ENCODE measurements at regions not wholly inside any gene's neighbourhood (a gene's known extent, or its start where the extent isn't known, plus 50 kb on each side); places are given as distances from the start of the nearest gene placed in this dataset.
"Not testable (repeated sequence)": the region's sequence is repeated elsewhere in the genome, so short reads cannot be mapped to it uniquely, and the experiment has no call there.

DNA sequence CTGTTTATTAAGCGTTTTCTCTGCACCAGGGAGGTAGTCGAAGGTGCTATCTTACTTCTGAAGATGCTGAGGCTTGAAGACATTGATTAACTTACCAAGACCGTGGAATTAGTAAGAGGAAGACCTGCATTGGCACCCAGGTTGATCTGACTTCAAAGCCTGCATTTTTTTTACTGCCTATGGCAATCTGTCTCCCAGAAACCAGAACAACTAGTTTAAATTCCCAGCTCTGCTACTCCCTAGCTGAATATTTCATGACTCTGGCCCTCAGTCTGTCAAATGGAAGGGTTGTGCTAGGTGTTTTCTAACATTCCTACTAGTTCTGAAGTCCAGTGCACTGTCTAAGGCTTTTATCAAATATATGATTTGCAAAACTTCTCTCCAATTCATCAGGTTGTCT is 52.0 kb upstream of the GRAMD1B start:
- no peak for DNase-seq

- DNase-seq, result no peak
These were observed 52.7 kb upstream of the GRAMD1B start for GRCh38 chr11:123377355-123377754.

- no peak for DNase-seq
These were observed 54.2 kb upstream of the GRAMD1B start for GRCh38 chr11:123375832-123376231.

DNA sequence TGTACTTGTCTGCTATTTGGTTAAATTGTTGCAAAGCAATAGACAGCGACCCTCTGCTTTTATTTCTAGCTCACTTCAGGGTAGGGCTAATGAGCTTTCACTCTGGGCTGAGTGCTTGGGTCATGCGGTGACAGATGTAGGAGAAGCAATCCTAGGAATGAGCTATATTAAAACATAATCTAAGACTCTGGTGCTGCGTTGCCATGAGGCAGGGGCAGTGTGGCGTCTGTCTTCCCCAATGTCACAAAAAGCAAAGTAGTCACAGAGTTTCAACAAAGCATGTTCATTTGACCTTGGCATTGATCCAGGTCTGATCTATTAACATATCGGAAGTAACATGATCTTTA is 55.5 kb upstream of the GRAMD1B start:
- no peak for DNase-seq

- no peak for DNase-seq
These were observed 56.1 kb upstream of the GRAMD1B start for GRCh38 chr11:123373754-123374621.

- DNase-seq, result no peak
These were observed 58.4 kb upstream of the GRAMD1B start for GRCh38 chr11:123371506-123372297.

DNA sequence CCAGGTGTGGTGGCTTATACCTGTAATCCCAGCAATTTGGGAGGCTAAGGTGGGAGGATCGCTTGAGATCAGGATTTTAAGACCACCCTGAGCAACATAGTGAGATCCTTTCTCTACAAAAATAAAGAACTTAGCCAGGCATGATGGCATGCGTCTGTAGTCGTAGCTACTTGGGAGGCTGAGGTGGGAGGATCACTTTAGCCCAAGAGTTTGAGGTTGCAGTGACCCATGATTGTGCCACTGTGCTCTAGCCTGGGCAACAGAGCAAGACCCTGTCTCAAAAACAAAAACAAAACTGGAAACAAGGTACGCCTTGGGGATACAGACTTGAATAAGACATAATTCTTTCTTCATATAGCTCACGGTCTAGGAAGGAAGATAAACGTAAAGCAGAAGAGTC is 63.1 kb upstream of the GRAMD1B start:
- DNase-seq, result no peak

GRCh38 chr11:123365955-123366354 is 64.1 kb upstream of the GRAMD1B start:
- DNase-seq, result no peak

DNA sequence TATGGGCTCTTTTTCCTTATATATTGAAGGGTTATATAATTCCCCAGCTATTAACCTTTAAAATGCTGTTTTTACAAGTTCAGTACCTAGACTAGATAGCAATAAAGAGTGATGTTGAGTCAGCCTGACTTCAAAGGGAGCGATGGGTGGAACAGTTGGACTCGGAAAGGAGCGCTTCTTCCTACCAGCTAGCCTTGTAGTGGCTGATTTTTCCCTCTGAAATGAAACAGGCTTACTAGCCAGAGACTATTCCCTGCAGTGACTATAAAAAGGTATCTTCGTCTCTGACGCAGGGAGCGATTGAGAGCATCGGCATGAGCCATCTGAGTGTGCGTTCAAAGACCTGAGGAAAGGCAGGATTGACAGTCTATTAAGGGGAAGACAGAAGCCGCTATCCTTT is 66.0 kb upstream of the GRAMD1B start:
- DNase-seq, result no peak

DNA sequence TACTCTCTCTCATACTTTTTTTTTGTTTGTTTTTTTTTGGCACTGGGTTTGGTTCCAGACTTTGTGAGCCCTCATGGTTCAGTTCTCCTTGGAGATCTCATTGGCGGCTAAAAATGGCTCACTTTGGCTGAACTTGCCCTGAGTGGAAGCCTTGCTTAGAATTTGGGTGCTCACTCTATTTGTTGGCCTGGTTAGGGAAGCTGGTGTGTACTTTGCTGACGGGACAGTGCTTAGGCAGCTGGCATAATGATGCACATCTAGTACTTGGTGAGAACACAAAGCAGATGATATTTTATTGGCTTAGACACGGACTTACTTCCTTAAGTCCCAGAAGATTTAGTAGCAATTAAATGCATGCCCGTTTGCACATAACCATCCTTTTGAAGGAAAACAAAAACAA is 66.5 kb upstream of the GRAMD1B start:
- DNase-seq, result no peak

- DNase-seq, result no peak
These were observed 67.1 kb upstream of the GRAMD1B start for GRCh38 chr11:123362941-123363340.

GRCh38 chr11:123362186-123362585 is 67.9 kb upstream of the GRAMD1B start:
- DNase-seq, result no peak

DNA sequence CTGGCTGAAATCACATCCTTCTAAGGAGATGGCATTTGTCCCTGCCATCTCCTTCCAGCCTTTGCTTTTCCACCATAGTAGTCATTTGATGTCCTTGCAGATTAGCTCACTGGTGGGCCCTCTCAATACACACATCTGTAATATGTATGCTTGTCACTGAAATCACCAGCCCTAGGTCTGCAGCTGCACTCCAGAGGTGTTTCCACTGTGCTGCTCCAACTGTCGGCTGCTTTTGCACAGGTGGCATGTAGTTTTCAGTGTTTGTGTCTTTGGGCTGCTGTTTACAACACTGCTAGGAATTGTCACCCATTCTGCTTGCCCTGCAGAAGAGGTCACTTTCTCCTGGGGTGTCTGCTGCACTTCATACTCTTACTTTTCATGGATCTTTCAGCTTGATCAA is 69.0 kb upstream of the GRAMD1B start:
- DNase-seq, result no peak

DNA sequence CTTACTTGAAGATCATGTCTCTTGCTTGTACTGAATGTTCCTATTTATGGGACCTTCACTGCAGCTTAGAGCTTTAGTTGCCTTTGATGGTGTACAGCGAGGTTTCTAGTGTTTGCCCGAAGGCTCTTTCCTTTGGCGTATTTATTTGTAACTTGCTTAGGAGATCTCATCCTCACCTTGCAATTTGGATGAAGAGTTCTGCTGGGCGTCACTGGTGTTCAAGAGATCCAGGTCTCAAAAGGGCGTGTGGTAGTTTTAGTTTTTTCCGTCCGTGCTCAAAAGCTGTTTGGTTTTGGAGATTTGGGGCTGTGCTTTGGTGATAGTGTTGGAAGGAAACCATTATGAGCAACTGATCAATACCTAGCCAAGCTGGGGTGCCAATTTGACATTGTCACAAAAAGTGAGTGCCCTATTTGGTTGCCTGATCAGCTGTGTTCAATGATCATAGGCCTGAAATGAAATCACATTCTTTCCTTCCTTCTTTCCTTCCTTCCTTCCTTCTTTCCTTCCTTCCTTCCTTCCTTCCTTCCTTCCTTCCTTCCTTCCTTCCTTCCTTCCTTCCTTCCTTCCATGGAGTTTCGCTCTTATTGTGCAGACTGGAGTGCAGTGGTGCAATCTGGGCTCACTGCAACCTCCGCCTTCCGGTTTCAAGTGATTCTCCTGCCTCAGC is 69.7 kb upstream of the GRAMD1B start:
- no peak for DNase-seq

DNA sequence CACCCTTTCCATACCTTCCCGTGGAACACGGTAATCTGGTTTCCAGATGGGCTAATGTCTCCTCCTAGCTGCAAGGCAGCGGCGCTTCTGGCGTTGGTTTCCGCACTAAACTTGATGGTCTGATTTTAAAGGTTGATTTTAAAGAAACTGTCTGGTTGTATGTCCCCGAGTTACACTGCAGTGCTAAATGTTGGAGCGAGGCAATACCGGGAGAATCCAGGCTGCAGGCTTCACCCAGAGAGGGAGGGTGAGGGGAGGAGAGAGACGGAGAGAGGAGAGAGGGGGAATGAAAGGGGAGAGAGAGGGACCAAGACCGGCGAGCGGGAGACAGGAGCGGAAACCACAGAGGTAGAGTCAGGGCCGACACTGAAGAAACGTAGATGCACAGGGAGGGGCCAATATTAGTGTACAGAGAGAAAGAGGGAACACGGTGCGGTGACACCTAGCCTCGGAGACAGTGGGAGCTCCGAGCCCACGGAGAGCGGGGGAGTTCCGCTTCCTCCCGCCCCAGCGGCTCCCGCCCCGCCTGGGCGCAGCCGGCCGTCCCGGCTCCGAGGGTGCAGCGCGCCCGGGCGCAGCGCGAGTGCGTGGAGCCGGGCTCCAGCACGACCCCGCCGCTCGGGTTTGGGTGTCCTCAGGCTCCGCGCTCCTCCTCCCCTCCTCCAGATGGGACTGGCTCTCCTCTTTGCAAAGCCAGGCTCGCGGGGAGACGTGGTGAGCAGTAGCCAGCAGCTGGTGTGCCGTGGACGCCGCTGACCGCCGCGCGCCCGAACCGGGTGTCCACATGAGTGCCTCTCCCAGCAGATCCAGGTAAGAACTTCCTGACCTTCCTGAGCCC is 71.9 kb upstream of the GRAMD1B start:
- DNase-seq, result peak; percentile 65

DNA sequence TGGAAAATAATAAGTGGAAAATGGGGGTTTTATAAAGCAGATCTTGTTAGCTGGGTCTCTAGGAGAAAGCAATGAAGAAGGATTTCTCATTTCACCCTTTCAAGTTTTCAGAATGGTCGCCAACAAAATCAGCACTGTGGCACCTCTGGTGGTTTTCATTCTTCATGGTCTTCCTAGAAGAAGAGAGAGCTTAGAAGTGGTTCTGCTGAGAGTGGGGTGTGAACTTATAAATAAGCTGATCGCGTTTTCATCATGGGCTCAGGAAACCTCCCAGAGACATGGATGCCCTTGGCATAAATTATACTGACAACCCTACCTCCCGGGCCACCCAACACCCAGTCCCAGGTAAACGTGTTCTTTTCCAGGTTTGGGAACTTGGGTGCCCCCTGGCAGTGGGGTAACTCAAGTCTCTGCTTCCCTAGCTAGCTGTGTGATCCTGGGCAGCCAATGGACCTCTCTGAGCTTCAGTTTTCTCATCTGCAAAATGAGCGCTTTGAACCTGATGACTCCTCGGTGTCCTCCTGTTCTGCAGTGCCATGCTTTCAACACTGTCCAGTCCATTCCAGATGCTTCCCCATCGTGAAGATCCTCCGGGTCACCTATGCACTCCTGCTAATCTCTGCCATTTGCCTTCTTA is 72.6 kb upstream of the GRAMD1B start:
- peak; percentile 61 for DNase-seq

- DNase-seq, result no peak
These were observed 73.5 kb upstream of the GRAMD1B start for GRCh38 chr11:123356539-123356938.

GRCh38 chr11:123354371-123354975 is 75.6 kb upstream of the GRAMD1B start:
- DNase-seq, result no peak

GRCh38 chr11:123351375-123351774 is 78.7 kb upstream of the GRAMD1B start:
- no peak for DNase-seq

DNA sequence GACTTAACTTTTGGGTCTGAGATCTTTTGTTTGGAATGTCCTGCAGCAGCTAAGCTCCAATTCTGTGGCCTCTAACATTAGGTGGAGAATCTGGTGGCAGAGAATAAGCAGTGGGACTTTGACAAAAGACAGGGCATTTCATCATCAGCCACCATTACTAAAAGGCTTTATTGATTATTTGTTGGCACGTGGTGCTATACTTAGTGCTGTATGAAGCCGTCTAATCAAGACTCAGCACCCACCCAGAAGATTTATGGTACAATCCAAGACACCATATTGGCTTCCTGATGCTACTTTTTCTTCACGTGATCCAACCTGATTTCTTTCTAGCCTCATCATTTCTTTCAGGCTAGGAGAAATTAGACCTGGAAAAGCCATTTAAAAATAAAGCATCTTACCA is 80.7 kb upstream of the GRAMD1B start:
- DNase-seq, result no peak

GRCh38 chr11:123344790-123345357 is 85.2 kb upstream of the GRAMD1B start:
- no peak for DNase-seq

DNA sequence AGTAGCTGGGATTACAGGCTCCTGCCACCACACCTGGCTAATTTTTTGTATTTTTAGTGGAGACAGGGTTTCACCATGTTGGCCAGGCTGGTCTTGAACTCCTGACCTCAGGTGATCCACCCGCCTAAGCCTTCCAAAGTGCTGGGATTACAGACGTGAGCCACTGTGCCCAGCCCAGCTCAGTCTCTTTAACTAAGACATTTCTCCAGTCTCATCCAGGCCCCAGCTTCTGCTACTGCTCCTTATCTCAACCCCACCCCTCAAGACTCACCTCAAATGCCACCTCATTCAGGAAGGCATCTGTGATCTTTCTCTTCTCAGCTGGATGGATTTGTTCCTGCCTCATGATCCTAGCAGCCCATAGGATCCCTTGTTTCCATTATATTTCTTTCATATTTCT is 85.9 kb upstream of the GRAMD1B start:
- not testable (repeated sequence) for DNase-seq
